CD4-positive, alpha-beta memory T cell (primary cell): ENCODE measurements at regions not wholly inside any gene's neighbourhood (a gene's known extent, or its start where the extent isn't known, plus 50 kb on each side); places are given as distances from the start of the nearest gene placed in this dataset.

ENCODE experiments used
- CTCF ChIA-PET: fragments of 350-600 bp; sonication (Branson Sonifier 250); formaldehyde crosslinking; loops from one replicate; lab custom pipeline; 2021; ENCODE audit warnings: inconsistent platforms; ENCODE audit not compliant: partially characterized antibody; lab: Charles Lee
- POLR2A ChIA-PET: fragments of 350-600 bp; sonication (Branson Sonifier 250); formaldehyde crosslinking; loops from one replicate; lab custom pipeline; 2021; ENCODE audit not compliant: partially characterized antibody; lab: Charles Lee
- DNase-seq, 5 donors: peaks; one replicate each; pipeline versions ENCODE4 v3.0.0 to v3.0.0-alpha.2; 2020 to 2022; ENCODE audit warnings: mixed read lengths in 1 of 5
- H3K27ac ChIP-seq: one replicate; pipeline ENCODE4 v1.7.0; 2013; ENCODE audit warnings: low read depth, low read length
- H3K27me3 ChIP-seq: 2 replicates; pipeline ENCODE4 v1.7.0; 2013; ENCODE audit warnings: mild to moderate bottlenecking, low read length, moderate library complexity; ENCODE audit not compliant: insufficient read depth
- H3K36me3 ChIP-seq: 2 replicates; pipeline ENCODE4 v1.7.0; 2013; ENCODE audit warnings: mild to moderate bottlenecking, low read length, moderate library complexity; ENCODE audit not compliant: insufficient read depth
- H3K4me1 ChIP-seq: 2 replicates; pipeline ENCODE4 v1.7.0; 2013; ENCODE audit warnings: mild to moderate bottlenecking, low read length, moderate library complexity; ENCODE audit not compliant: insufficient read depth
- H3K4me3 ChIP-seq, 2 donors: one replicate each; pipeline ENCODE4 v1.7.0; 2013; ENCODE audit warnings: low read length in 2 of 2, mild to moderate bottlenecking in 1 of 2
- H3K9me3 ChIP-seq, 2 donors: one replicate each; pipeline ENCODE4 v1.7.0; 2013; ENCODE audit warnings: low read length in 2 of 2, control low read depth in 1 of 2; ENCODE audit not compliant: control insufficient read depth in 1 of 2
- H3K27ac Mint-ChIP-seq, 7 donors: one replicate each; pipeline ENCODE4 v1.8.0; 2020 to 2021; ENCODE audit warnings: mixed read lengths in 7 of 7, mild to moderate bottlenecking in 6 of 7, inconsistent platforms in 3 of 7, moderate library complexity in 3 of 7
- H3K27me3 Mint-ChIP-seq, 2 donors: one replicate each; pipeline ENCODE4 v1.8.0; 2020 to 2021; ENCODE audit warnings: mixed read lengths in 2 of 2
- H3K36me3 Mint-ChIP-seq, 2 donors: one replicate each; pipeline ENCODE4 v1.8.0; 2020 to 2021; ENCODE audit warnings: mixed read lengths in 2 of 2, inconsistent platforms in 1 of 2, mild to moderate bottlenecking in 1 of 2
- H3K4me1 Mint-ChIP-seq, 4 donors: one replicate each; pipeline ENCODE4 v1.8.0; 2020 to 2021; ENCODE audit warnings: mixed read lengths in 4 of 4, mild to moderate bottlenecking in 1 of 4
- H3K4me3 Mint-ChIP-seq, 8 donors: one replicate each; pipeline ENCODE4 v1.8.0; 2020 to 2021; ENCODE audit warnings: mixed read lengths in 8 of 8, mild to moderate bottlenecking in 7 of 8, moderate library complexity in 6 of 8, inconsistent platforms in 3 of 8
- H3K9me3 Mint-ChIP-seq, 8 donors: one replicate each; pipeline ENCODE4 v1.8.0; 2020 to 2021; ENCODE audit warnings: mixed read lengths in 8 of 8, mild to moderate bottlenecking in 5 of 8, inconsistent platforms in 3 of 8, moderate library complexity in 1 of 8
- intact Hi-C: fragments of 100-400 bp; cut with micrococcal nuclease; formaldehyde crosslinking; loops from one replicate; pipeline ENCODE4 v1.15.1; 2023

- DNase-seq = no peak
- intact Hi-C loops = no loop called here
- Mint-ChIP-seq H3K27ac (no peak overlapping the region), H3K9me3 (no peaks in the 10 kb centered on the region), H3K36me3 (no peaks in the 10 kb centered on the region), H3K27me3 (peaks cover under 1 to 4% of the 10 kb centered on the region in 2 donors), H3K4me1 (peaks cover 0 to 3% (median 0%) of the 10 kb centered on the region in 4 donors), H3K4me3 (no peak overlapping the region)
- Histone ChIP-seq H3K27me3 (no peaks in the 10 kb centered on the region), H3K27ac (no peak overlapping the region), H3K9me3 (no peaks in the 10 kb centered on the region), H3K4me1 (no peaks in the 10 kb centered on the region), H3K36me3 (no peaks in the 10 kb centered on the region), H3K4me3 (no peak overlapping the region)
- POLR2A ChIA-PET = no interaction called here
- CTCF ChIA-PET = no interaction called here
Observed at GRCh38 chr6:141634269-141634668, 498.5 kb upstream of the GJE1 start.

DNA sequence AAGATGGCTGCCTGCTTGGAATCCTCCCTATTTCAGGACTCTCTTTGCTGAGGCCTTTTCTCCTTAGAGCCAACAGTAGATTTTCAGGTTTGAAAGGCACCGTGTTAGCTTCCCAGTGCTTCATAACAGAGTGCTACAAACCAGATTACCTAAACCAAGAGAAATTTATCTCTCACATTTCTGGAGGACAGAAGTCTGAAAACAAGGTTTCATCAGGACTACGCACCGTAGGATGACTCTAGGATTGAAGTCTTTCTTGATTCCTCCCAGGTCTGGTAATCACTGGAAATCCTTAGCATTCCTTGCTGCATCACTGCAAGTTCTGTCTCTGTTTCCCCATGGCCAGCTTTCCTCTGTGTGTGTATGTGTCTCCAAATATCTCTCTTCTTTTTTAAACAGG lies 508.4 kb upstream of the GJE1 start:
- H3K9me3 Mint-ChIP-seq = peaks cover 0 to 3% (median 0%) of the 10 kb centered on the region in 8 donors
- no peak overlapping the region for H3K4me3 Mint-ChIP-seq
- no peaks in the 10 kb centered on the region for H3K27me3 ChIP-seq
- H3K4me3 ChIP-seq = no peak overlapping the region
- H3K9me3 ChIP-seq = no peaks in the 10 kb centered on the region
- H3K36me3 Mint-ChIP-seq = no peaks in the 10 kb centered on the region
- H3K27me3 Mint-ChIP-seq = peaks cover 6 to 13% of the 10 kb centered on the region in 2 donors
- intact Hi-C loops = no loop called here
- H3K36me3 ChIP-seq = no peaks in the 10 kb centered on the region
- H3K27ac Mint-ChIP-seq = no peak overlapping the region
- H3K4me1 Mint-ChIP-seq = no peaks in the 10 kb centered on the region
- ChIA-PET CTCF (no interaction called here), POLR2A (no interaction called here)
- no peak for DNase-seq
- no peak overlapping the region for H3K27ac ChIP-seq
- no peaks in the 10 kb centered on the region for H3K4me1 ChIP-seq

DNA sequence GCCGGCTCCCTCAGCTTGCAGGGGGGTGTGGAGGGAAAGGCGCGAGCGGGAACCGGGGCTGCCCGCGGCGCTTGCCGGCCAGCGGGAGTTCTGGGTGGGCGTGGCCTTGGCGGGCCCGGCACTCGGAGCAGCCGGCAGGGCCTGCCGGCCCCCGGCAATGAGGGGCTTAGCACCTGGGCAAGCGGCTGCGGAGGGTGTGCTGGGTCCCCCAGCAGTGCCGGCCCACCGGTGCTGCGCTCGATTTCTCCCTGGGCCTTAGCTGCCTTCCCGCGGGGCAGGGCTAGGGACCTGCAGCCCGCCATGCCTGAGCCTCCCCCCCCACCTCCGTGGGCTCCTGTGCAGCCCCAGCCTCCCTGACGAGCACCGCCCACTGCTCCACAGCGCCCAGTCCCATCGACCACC lies 514.5 kb upstream of the GJE1 start:
- H3K27ac ChIP-seq = no peak overlapping the region
- Mint-ChIP-seq H3K27me3 (peaks cover 2 to 3% of the 10 kb centered on the region in 2 donors), H3K36me3 (no peaks in the 10 kb centered on the region), H3K27ac (no peak overlapping the region), H3K4me1 (no peaks in the 10 kb centered on the region), H3K9me3 (peaks cover 0 to 2% (median 0%) of the 10 kb centered on the region in 8 donors), H3K4me3 (no peak overlapping the region)
- intact Hi-C loops = no loop called here
- ChIA-PET CTCF (no interaction called here), POLR2A (no interaction called here)
- no peaks in the 10 kb centered on the region for H3K9me3 ChIP-seq
- no peak overlapping the region for H3K4me3 ChIP-seq
- H3K36me3 ChIP-seq = no peaks in the 10 kb centered on the region
- no peaks in the 10 kb centered on the region for H3K27me3 ChIP-seq
- no peaks in the 10 kb centered on the region for H3K4me1 ChIP-seq
- DNase-seq = no peak

GRCh38 chr6:141610741-141611140 lies 522.0 kb upstream of the GJE1 start:
- Histone ChIP-seq H3K27me3 (no peaks in the 10 kb centered on the region), H3K36me3 (no peaks in the 10 kb centered on the region), H3K4me1 (no peaks in the 10 kb centered on the region), H3K4me3 (no peak overlapping the region), H3K9me3 (no peaks in the 10 kb centered on the region), H3K27ac (no peak overlapping the region)
- H3K27ac Mint-ChIP-seq = no peak overlapping the region
- H3K4me3 Mint-ChIP-seq = no peak overlapping the region
- peaks cover 3 to 14% (median 6%) of the 10 kb centered on the region in 8 donors for H3K9me3 Mint-ChIP-seq
- no peaks in the 10 kb centered on the region for H3K36me3 Mint-ChIP-seq
- intact Hi-C loops = no loop called here
- peaks cover 0 to 1% of the 10 kb centered on the region in 2 donors for H3K27me3 Mint-ChIP-seq
- no peak for DNase-seq
- no peaks in the 10 kb centered on the region for H3K4me1 Mint-ChIP-seq
- POLR2A ChIA-PET = no interaction called here
- CTCF ChIA-PET = no interaction called here

GRCh38 chr6:141607956-141608355 lies 524.8 kb upstream of the GJE1 start:
- intact Hi-C loops = no loop called here
- Mint-ChIP-seq H3K36me3 (no peaks in the 10 kb centered on the region), H3K4me3 (no peak overlapping the region), H3K27me3 (peaks cover 0 to 1% of the 10 kb centered on the region in 2 donors), H3K4me1 (no peaks in the 10 kb centered on the region), H3K9me3 (peaks cover 3 to 14% (median 6%) of the 10 kb centered on the region in 8 donors), H3K27ac (no peak overlapping the region)
- no peaks in the 10 kb centered on the region for H3K9me3 ChIP-seq
- H3K4me1 ChIP-seq = no peaks in the 10 kb centered on the region
- H3K27me3 ChIP-seq = no peaks in the 10 kb centered on the region
- H3K36me3 ChIP-seq = no peaks in the 10 kb centered on the region
- ChIA-PET CTCF (no interaction called here), POLR2A (no interaction called here)
- H3K27ac ChIP-seq = no peak overlapping the region
- DNase-seq = no peak
- H3K4me3 ChIP-seq = no peak overlapping the region

DNA sequence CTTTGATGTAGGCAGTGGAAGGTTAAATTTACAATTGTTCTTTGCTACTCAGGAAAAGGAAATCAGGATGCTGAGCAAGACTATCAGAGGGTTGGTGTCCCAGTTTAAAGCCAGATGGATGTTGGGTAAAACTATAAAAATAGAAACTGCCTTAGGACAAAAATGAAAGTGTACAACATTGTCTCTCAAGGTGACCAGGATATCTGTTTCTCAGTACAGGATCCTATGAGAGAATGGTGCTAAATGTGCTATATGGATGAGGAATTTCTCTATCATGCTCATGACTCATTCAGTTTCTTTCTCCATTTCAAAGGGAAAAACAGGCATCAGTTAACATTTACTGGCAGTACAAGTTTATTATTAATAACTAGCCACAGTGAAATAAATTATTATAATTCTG lies 534.2 kb upstream of the GJE1 start:
- Histone ChIP-seq H3K9me3 (no peaks in the 10 kb centered on the region), H3K27ac (no peak overlapping the region), H3K36me3 (no peaks in the 10 kb centered on the region), H3K4me3 (no peak overlapping the region), H3K27me3 (no peaks in the 10 kb centered on the region), H3K4me1 (no peaks in the 10 kb centered on the region)
- H3K9me3 Mint-ChIP-seq = no peaks in the 10 kb centered on the region
- no peak overlapping the region for H3K4me3 Mint-ChIP-seq
- intact Hi-C loops = no loop called here
- no peaks in the 10 kb centered on the region for H3K27me3 Mint-ChIP-seq
- no peaks in the 10 kb centered on the region for H3K36me3 Mint-ChIP-seq
- no peak for DNase-seq
- H3K4me1 Mint-ChIP-seq = no peaks in the 10 kb centered on the region
- no peak overlapping the region for H3K27ac Mint-ChIP-seq
- POLR2A ChIA-PET = no interaction called here
- CTCF ChIA-PET = no interaction called here

- POLR2A ChIA-PET = no interaction called here
- DNase-seq = no peak
- Histone ChIP-seq H3K4me1 (no peaks in the 10 kb centered on the region), H3K9me3 (no peaks in the 10 kb centered on the region), H3K36me3 (no peaks in the 10 kb centered on the region), H3K27me3 (no peaks in the 10 kb centered on the region), H3K27ac (no peak overlapping the region), H3K4me3 (no peak overlapping the region)
- CTCF ChIA-PET = no interaction called here
- intact Hi-C loops = no loop called here
- no peaks in the 10 kb centered on the region for H3K27me3 Mint-ChIP-seq
- H3K4me3 Mint-ChIP-seq = no peak overlapping the region
- H3K9me3 Mint-ChIP-seq = peaks cover 0 to 2% (median 0%) of the 10 kb centered on the region in 8 donors
- no peaks in the 10 kb centered on the region for H3K36me3 Mint-ChIP-seq
- no peaks in the 10 kb centered on the region for H3K4me1 Mint-ChIP-seq
- no peak overlapping the region for H3K27ac Mint-ChIP-seq
Observed at GRCh38 chr6:141594874-141595273, 537.9 kb upstream of the GJE1 start.

DNA sequence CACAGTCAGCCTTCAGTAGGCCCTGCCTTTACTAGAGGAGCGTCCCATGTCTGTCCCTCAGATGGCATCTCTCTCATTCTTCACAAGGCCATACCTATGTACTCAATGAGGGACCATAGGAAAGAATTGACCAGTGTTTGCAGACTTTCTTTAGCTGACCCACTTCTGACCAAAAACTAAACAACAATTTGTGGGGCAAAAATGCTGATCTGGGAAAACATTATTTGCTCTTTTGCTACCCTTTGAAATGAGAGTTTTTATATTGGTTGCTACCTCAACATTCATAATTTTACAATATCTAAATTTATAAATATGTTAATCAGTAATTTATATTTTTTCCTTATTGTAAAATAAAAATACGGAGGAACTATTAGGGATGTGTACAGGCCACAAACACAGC lies 539.4 kb upstream of the GJE1 start:
- Histone ChIP-seq H3K4me1 (no peaks in the 10 kb centered on the region), H3K27ac (no peak overlapping the region), H3K4me3 (no peak overlapping the region), H3K36me3 (no peaks in the 10 kb centered on the region), H3K9me3 (no peaks in the 10 kb centered on the region), H3K27me3 (no peaks in the 10 kb centered on the region)
- H3K27ac Mint-ChIP-seq = no peak overlapping the region
- H3K9me3 Mint-ChIP-seq = peaks cover 0 to 2% (median 0%) of the 10 kb centered on the region in 8 donors
- no peaks in the 10 kb centered on the region for H3K27me3 Mint-ChIP-seq
- intact Hi-C loops = no loop called here
- H3K36me3 Mint-ChIP-seq = no peaks in the 10 kb centered on the region
- CTCF ChIA-PET = no interaction called here
- no peaks in the 10 kb centered on the region for H3K4me1 Mint-ChIP-seq
- DNase-seq = no peak
- no peak overlapping the region for H3K4me3 Mint-ChIP-seq
- POLR2A ChIA-PET = no interaction called here
